ENCODE measurements at regions not wholly inside any gene's neighbourhood (a gene's known extent, or its start where the extent isn't known, plus 50 kb on each side); places are given as distances from the start of the nearest gene placed in this dataset.

DNA sequence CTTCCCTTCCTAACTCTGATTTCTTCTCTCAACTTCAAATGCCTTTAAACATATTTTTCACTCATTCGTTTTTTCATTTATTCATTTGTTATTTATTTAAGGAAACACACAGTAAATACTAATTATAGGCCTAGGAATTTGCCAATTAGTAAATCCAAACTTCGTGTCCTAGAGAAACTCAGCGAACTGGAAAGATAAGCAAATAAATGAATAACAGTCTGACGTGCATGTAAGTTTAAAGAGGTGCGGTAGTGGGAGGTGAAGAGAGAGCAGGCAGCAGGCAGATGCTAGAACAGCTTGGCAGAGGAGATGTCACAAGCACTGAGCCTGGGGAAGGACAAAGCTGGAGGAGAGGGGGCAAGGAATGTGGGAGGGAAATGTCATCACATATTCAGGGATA is 228.2 kb downstream of the DPY19L2 start:
- TF ChIP-seq, protein P1, sequence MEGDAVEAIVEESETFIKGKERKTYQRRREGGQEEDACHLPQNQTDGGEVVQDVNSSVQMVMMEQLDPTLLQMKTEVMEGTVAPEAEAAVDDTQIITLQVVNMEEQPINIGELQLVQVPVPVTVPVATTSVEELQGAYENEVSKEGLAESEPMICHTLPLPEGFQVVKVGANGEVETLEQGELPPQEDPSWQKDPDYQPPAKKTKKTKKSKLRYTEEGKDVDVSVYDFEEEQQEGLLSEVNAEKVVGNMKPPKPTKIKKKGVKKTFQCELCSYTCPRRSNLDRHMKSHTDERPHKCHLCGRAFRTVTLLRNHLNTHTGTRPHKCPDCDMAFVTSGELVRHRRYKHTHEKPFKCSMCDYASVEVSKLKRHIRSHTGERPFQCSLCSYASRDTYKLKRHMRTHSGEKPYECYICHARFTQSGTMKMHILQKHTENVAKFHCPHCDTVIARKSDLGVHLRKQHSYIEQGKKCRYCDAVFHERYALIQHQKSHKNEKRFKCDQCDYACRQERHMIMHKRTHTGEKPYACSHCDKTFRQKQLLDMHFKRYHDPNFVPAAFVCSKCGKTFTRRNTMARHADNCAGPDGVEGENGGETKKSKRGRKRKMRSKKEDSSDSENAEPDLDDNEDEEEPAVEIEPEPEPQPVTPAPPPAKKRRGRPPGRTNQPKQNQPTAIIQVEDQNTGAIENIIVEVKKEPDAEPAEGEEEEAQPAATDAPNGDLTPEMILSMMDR (IDR thresholded peaks at IDR 0.05): no peak
- no peak for TF ChIP-seq EP300 (IDR thresholded peaks at IDR 0.05)
- TF ChIP-seq POLR2A (IDR thresholded peaks at IDR 0.05): no peak
